ENCODE measurements at regions not wholly inside any gene's neighbourhood (a gene's known extent, or its start where the extent isn't known, plus 50 kb on each side); places are given as distances from the start of the nearest gene placed in this dataset.

DNA sequence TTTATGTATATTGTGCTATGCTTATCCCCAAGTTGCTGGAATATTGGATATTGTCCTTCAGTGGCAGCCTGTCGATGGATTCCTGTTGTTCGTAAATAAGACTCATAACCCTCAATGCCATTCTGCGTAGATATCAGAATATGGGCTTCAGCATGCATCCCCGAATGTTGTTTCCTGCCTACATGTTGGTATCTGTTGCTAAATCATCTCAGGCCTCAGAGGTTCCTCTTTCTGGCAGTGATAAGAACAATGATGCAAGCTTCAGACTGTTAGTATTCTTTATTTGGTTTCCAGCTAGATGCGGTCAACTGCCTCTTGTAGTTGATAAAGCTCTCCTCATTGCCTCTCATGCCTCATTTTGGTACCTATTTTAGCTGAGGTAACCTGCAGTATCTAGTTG lies 2082.6 kb downstream of the MRPL39 start:
- ATAC-seq, result no peak
- intact Hi-C loops (cut with DNase I), result no loop called here
- H3K27ac ChIP-seq, result no peak overlapping the region
- no peak for TF ChIP-seq CTCF (IDR thresholded peaks at IDR 0.05)
- H3K27me3 ChIP-seq, result no peaks in the 10 kb centered on the region
- no peaks in the 10 kb centered on the region for H3K4me1 ChIP-seq
- no peaks in the 10 kb centered on the region for H3K9me3 ChIP-seq
- no peak for DNase-seq
- no peak overlapping the region for H3K4me3 ChIP-seq
- H3K36me3 ChIP-seq, result no peaks in the 10 kb centered on the region

- intact Hi-C loops (cut with DNase I), result no loop called here
- H3K4me3 ChIP-seq, result no peak overlapping the region
- no peak overlapping the region for H3K27ac ChIP-seq
- ATAC-seq (no peak), DNase-seq (no peak)
- H3K4me1 ChIP-seq, result no peaks in the 10 kb centered on the region
- H3K9me3 ChIP-seq, result no peaks in the 10 kb centered on the region
- H3K36me3 ChIP-seq, result no peaks in the 10 kb centered on the region
- no peaks in the 10 kb centered on the region for H3K27me3 ChIP-seq
- TF ChIP-seq CTCF (IDR thresholded peaks at IDR 0.05), result no peak
Measured at GRCh38 chr21:23522751-23523150, 2084.5 kb downstream of the MRPL39 start.

DNA sequence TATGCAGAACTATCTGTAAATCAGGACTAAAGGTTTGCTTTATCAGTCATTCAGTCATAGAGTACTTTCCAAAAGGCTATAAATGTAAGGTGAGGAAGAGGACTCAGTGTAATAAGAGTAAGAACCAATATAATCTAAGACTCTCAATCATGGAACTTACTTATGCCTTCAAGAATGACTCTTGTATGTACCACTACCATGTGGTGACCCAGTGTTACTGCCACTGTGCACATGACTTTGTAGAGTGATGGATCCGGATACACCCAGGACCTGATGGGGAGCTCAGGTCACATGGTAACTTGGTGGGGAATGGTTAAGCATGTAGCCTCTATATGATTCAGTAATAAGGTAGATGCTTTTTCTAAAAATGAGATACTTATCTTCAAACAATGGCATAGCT lies 2099.8 kb downstream of the MRPL39 start:
- ATAC-seq (no peak), DNase-seq (no peak)
- Histone ChIP-seq H3K27me3 (no peaks in the 10 kb centered on the region), H3K27ac (no peak overlapping the region), H3K4me3 (no peak overlapping the region), H3K4me1 (no peaks in the 10 kb centered on the region), H3K9me3 (no peaks in the 10 kb centered on the region), H3K36me3 (no peaks in the 10 kb centered on the region)
- intact Hi-C loops (cut with DNase I), result no loop called here
- no peak for TF ChIP-seq CTCF (IDR thresholded peaks at IDR 0.05)

- no peaks in the 10 kb centered on the region for H3K36me3 ChIP-seq
- peaks cover 0 to 8% of the 10 kb centered on the region in 2 donors for H3K9me3 ChIP-seq
- H3K27me3 ChIP-seq, result no peaks in the 10 kb centered on the region
- no peaks in the 10 kb centered on the region for H3K4me1 ChIP-seq
- TF ChIP-seq CTCF (IDR thresholded peaks at IDR 0.05), result no peak
- no peak overlapping the region for H3K4me3 ChIP-seq
- no peak for DNase-seq
- no peak overlapping the region for H3K27ac ChIP-seq
- ATAC-seq, result no peak
- intact Hi-C loops (cut with DNase I), result no loop called here
Measured at GRCh38 chr21:23496729-23497128, 2110.6 kb downstream of the MRPL39 start.

DNA sequence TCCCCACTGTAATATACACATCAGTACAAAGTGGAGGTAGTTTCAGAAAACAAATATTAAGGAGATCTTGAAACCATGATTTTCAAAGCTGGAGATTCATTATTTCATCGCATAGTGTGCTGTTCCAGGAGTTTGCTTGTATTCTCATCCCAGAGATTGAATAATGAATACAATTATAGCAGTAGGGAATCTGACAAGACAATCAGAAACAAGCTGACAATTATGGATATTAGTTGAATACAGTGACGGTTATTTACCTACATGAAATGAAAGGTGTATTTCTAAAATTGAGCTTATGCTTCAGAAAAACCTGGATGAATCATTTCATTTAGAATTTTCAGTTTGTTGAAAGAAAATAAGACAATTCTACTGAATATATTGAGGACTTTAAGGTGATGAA lies 2119.0 kb downstream of the MRPL39 start:
- H3K4me1 ChIP-seq, result no peaks in the 10 kb centered on the region
- H3K4me3 ChIP-seq, result no peak overlapping the region
- H3K27me3 ChIP-seq, result no peaks in the 10 kb centered on the region
- intact Hi-C loops (cut with DNase I), result no loop called here
- no peaks in the 10 kb centered on the region for H3K36me3 ChIP-seq
- DNase-seq (no peak), ATAC-seq (no peak)
- H3K9me3 ChIP-seq, result no peaks in the 10 kb centered on the region
- no peak for TF ChIP-seq CTCF (IDR thresholded peaks at IDR 0.05)
- H3K27ac ChIP-seq, result no peak overlapping the region
